WTC11 (cell line): ENCODE measurements at regions not wholly inside any gene's neighbourhood (a gene's known extent, or its start where the extent isn't known, plus 50 kb on each side); places are given as distances from the start of the nearest gene placed in this dataset.

ENCODE experiments used
- ATAC-seq: fragments of 200-7000 bp; cut with Tn5 transposase; 2 replicates; pipeline ENCODE4 v1.10.0; 2021; ENCODE audit warnings: mild to moderate bottlenecking, moderate library complexity
- CTCF ChIA-PET: fragments of 300-600 bp; sonication (Branson Sonifier 250); formaldehyde crosslinking; loops from one replicate; lab custom pipeline; 2021; ENCODE audit warnings: antibody characterized with exemption; lab: Charles Lee
- POLR2A ChIA-PET: fragments of 350-600 bp; sonication (Branson Sonifier 250); formaldehyde crosslinking; loops from one replicate; lab custom pipeline; 2021; ENCODE audit warnings: antibody characterized with exemption; lab: Charles Lee
- DNase-seq: peaks from one replicate; pipeline ENCODE4 v3.0.0; 2021; ENCODE audit warnings: low spot score
- H3K27ac Mint-ChIP-seq: 2 replicates; pipeline ENCODE4 v1.8.0; 2021; ENCODE audit warnings: mixed read lengths
- H3K27me3 Mint-ChIP-seq: 2 replicates; pipeline ENCODE4 v1.8.0; 2021; ENCODE audit warnings: low read depth, mild to moderate bottlenecking, moderate library complexity, mixed read lengths
- H3K36me3 Mint-ChIP-seq: 2 replicates; pipeline ENCODE4 v1.8.0; 2021; ENCODE audit warnings: mixed read lengths
- H3K4me1 Mint-ChIP-seq: 2 replicates; pipeline ENCODE4 v1.8.0; 2022; ENCODE audit warnings: mixed read lengths
- H3K4me3 Mint-ChIP-seq: 2 replicates; pipeline ENCODE4 v1.8.0; 2021; ENCODE audit warnings: mild to moderate bottlenecking, moderate library complexity, mixed read lengths
- H3K9me3 Mint-ChIP-seq: 2 replicates; pipeline ENCODE4 v1.8.0; 2021; ENCODE audit warnings: mixed read lengths
- ARID4B ChIP-seq: sonication (generic); formaldehyde crosslinking; IDR thresholded peaks from 2 replicates; pipeline ENCODE4 v1.8.0; 2023; ENCODE audit warnings: missing genetic modification reagents, mild to moderate bottlenecking, borderline replicate concordance
- ATF1 ChIP-seq: sonication (generic); formaldehyde crosslinking; IDR thresholded peaks from 2 replicates; pipeline ENCODE4 v1.8.1; 2023; ENCODE audit warnings: mild to moderate bottlenecking, moderate library complexity, missing genetic modification reagents
- ATF6 ChIP-seq: sonication (generic); formaldehyde crosslinking; IDR thresholded peaks from 2 replicates; pipeline ENCODE4 v1.8.1; 2023; ENCODE audit warnings: mild to moderate bottlenecking, missing genetic modification reagents
- CDX4 ChIP-seq: fragments of 250-450 bp; sonication (Bioruptor Pico); IDR thresholded peaks from 2 replicates; pipeline ENCODE4 v1.9.0; 2021; ENCODE audit warnings: moderate library complexity, mild to moderate bottlenecking, inconsistent platforms, borderline replicate concordance
- ELF4 ChIP-seq: sonication (generic); formaldehyde crosslinking; IDR thresholded peaks from 2 replicates; pipeline ENCODE4 v1.8.1; 2022; ENCODE audit warnings: low read depth, mild to moderate bottlenecking, moderate library complexity, missing genetic modification reagents
- FOXJ3 ChIP-seq: sonication (generic); formaldehyde crosslinking; IDR thresholded peaks from 2 replicates; pipeline ENCODE4 v1.9.0; 2021; ENCODE audit warnings: missing genetic modification reagents, mild to moderate bottlenecking, borderline replicate concordance
- FOXP1 ChIP-seq: sonication (generic); formaldehyde crosslinking; IDR thresholded peaks from 2 replicates; pipeline ENCODE4 v1.8.0; 2022; ENCODE audit warnings: missing genetic modification reagents, mild to moderate bottlenecking, moderate library complexity, borderline replicate concordance
- GABPB1 ChIP-seq: sonication (generic); formaldehyde crosslinking; IDR thresholded peaks from 2 replicates; pipeline ENCODE4 v1.8.1; 2023; ENCODE audit warnings: mild to moderate bottlenecking, missing genetic modification reagents
- NFATC4 ChIP-seq: fragments of 250-450 bp; sonication (Bioruptor Pico); IDR thresholded peaks from 2 replicates; pipeline ENCODE4 v1.9.0; 2021; ENCODE audit warnings: mild to moderate bottlenecking
- NFYB ChIP-seq: sonication (generic); formaldehyde crosslinking; conservative IDR thresholded peaks from 2 replicates; pipeline ENCODE4 v1.8.0; 2022; ENCODE audit warnings: low read depth, missing genetic modification reagents
- ZBTB43 ChIP-seq: sonication (generic); formaldehyde crosslinking; IDR thresholded peaks from 2 replicates; pipeline ENCODE4 v1.8.1; 2023; ENCODE audit warnings: mild to moderate bottlenecking, missing genetic modification reagents
- ZNF121 ChIP-seq: sonication (generic); formaldehyde crosslinking; IDR thresholded peaks from 2 replicates; pipeline ENCODE4 v1.8.0; 2023; ENCODE audit warnings: missing genetic modification reagents
- ZNF263 ChIP-seq: sonication (generic); formaldehyde crosslinking; IDR thresholded peaks from 2 replicates; pipeline ENCODE4 v1.8.1; 2022; ENCODE audit warnings: low read depth, mild to moderate bottlenecking, moderate library complexity, missing genetic modification reagents
- ZNF317 ChIP-seq: sonication (generic); formaldehyde crosslinking; IDR thresholded peaks from 2 replicates; pipeline ENCODE4 v1.8.1; 2023; ENCODE audit warnings: low read depth, mild to moderate bottlenecking, moderate library complexity, missing genetic modification reagents, borderline replicate concordance
- ZNF425 ChIP-seq: fragments of 250-450 bp; sonication (Bioruptor Pico); conservative IDR thresholded peaks from 2 replicates; pipeline ENCODE4 v1.9.0; 2021; ENCODE audit warnings: mild to moderate bottlenecking

- TF ChIP-seq ARID4B (CRISPR knock-in tag) (no peak), GABPB1 (CRISPR knock-in tag) (no peak), FOXP1 (CRISPR knock-in tag) (no peak), CDX4 (no peak)
- TF ChIP-seq, all 79 proteins: peak for 0
Observed at GRCh38 chrX:10390187-10390586, 230.2 kb downstream of the MID1 start (continued).

- CTCF ChIA-PET: no interaction called here
- no peak for ATAC-seq
- no peak for TF ChIP-seq NFATC4 (CRISPR knock-in tag)
- no peak for TF ChIP-seq ATF1
- no peak for TF ChIP-seq ZNF317 (CRISPR knock-in tag)
- TF ChIP-seq ZNF263: no peak
- TF ChIP-seq NFYB (CRISPR knock-in tag): no peak
- no peak for TF ChIP-seq ZNF425 (CRISPR knock-in tag)
- TF ChIP-seq FOXJ3 (CRISPR knock-in tag): no peak
- TF ChIP-seq ATF6 (CRISPR knock-in tag): no peak
- TF ChIP-seq ZNF121 (CRISPR knock-in tag): no peak
- TF ChIP-seq ZBTB43: no peak
- no peak for TF ChIP-seq ELF4 (CRISPR knock-in tag)
- no peak overlapping the region for H3K4me3 Mint-ChIP-seq
- POLR2A ChIA-PET: no interaction called here
- no peaks in the 10 kb centered on the region; the same call in 1 of the 2 replicates for H3K27me3 Mint-ChIP-seq
- peaks cover 13% of the 10 kb centered on the region for H3K4me1 Mint-ChIP-seq
- H3K9me3 Mint-ChIP-seq: no peaks in the 10 kb centered on the region
- H3K36me3 Mint-ChIP-seq: no peaks in the 10 kb centered on the region
- H3K27ac Mint-ChIP-seq: no peak overlapping the region
- no peak for DNase-seq
Observed at GRCh38 chrX:10393241-10393640, 227.1 kb downstream of the MID1 start.
